HEK293 (cell line): ENCODE measurements at regions not wholly inside any gene's neighbourhood (a gene's known extent, or its start where the extent isn't known, plus 50 kb on each side); places are given as distances from the start of the nearest gene placed in this dataset.

Experiments
- CTCF ChIA-PET: fragments of 350-600 bp; formaldehyde crosslinking; extraction: SDS; loops from one replicate; lab custom pipeline; 2021; ENCODE audit warnings: antibody characterized with exemption; lab: Yijun Ruan, JAX
- POLR2A ChIA-PET: fragments of 300-600 bp; formaldehyde crosslinking; extraction: SDS; loops from one replicate; lab custom pipeline; 2020; ENCODE audit warnings: antibody characterized with exemption, inconsistent platforms; lab: Yijun Ruan, JAX
- H3K27ac ChIP-seq: fragments of 200-500 bp; sonication (Bioruptor generic); 2 replicates; pipeline ENCODE4 v1.5.1; 2014; ENCODE audit warnings: low read depth, low read length, control low read depth, inconsistent platforms; ENCODE audit errors: extremely low read depth
- H3K36me3 ChIP-seq, 2 experiments: fragments of 200-500 bp in 1 of 2; sonication (Bioruptor generic) in 1 of 2; 1 replicate in 1 of 2; 2 replicates in 1 of 2; pipeline ENCODE4 v1.5.1; 2014 to 2017; ENCODE audit warnings: inconsistent platforms in 2 of 2, low read length in 2 of 2; ENCODE audit not compliant: control insufficient read depth in 2 of 2, insufficient read depth in 1 of 2
- H3K4me1 ChIP-seq: fragments of 200-500 bp; sonication (Bioruptor generic); 2 replicates; pipeline ENCODE4 v1.5.1; 2014; ENCODE audit warnings: mild to moderate bottlenecking, low read length, inconsistent platforms; ENCODE audit not compliant: control insufficient read depth, insufficient read depth
- H3K4me3 ChIP-seq: 2 replicates; pipeline ENCODE4 v1.5.1; 2011; ENCODE audit warnings: low read depth, mild to moderate bottlenecking, control low read depth, low read length, moderate library complexity
- H3K9me3 ChIP-seq: fragments of 200-500 bp; sonication (Bioruptor generic); 2 replicates; pipeline ENCODE4 v1.5.1; 2014; ENCODE audit warnings: low read depth, low read length, inconsistent platforms; ENCODE audit not compliant: control insufficient read depth, insufficient read depth
- GLI4 ChIP-seq: fragments of 450-650 bp; formaldehyde crosslinking; IDR thresholded peaks from 2 replicates; pipeline ENCODE4 v1.5.1; 2016; ENCODE audit warnings: missing biosample characterization, missing genetic modification characterization
- HOXD13 ChIP-seq: sonication (generic); formaldehyde crosslinking; IDR thresholded peaks from 2 replicates; pipeline ENCODE4 v1.8.0; 2022; ENCODE audit warnings: missing genetic modification reagents, borderline replicate concordance
- KLF9 ChIP-seq: fragments of 450-650 bp; formaldehyde crosslinking; IDR thresholded peaks from 2 replicates; pipeline ENCODE4 v1.5.1; 2016; ENCODE audit warnings: missing biosample characterization, missing genetic modification characterization, low read depth
- MZF1 ChIP-seq: fragments of 450-650 bp; formaldehyde crosslinking; IDR thresholded peaks from 2 replicates; pipeline ENCODE4 v1.5.1; 2017; ENCODE audit warnings: missing biosample characterization, missing genetic modification characterization, borderline replicate concordance
- RBAK ChIP-seq: fragments of 450-650 bp; formaldehyde crosslinking; IDR thresholded peaks from 2 replicates; pipeline ENCODE4 v1.5.1; 2016; ENCODE audit warnings: missing biosample characterization, missing genetic modification characterization
- SP3 ChIP-seq: fragments of 450-650 bp; formaldehyde crosslinking; IDR thresholded peaks from 2 replicates; pipeline ENCODE4 v1.5.1; 2016; ENCODE audit warnings: missing biosample characterization, missing genetic modification characterization
- ZBTB10 ChIP-seq: fragments of 450-650 bp; formaldehyde crosslinking; IDR thresholded peaks from 2 replicates; pipeline ENCODE4 v1.5.1; 2016; ENCODE audit warnings: missing biosample characterization, missing genetic modification characterization
- ZFP41 ChIP-seq: fragments of 450-650 bp; formaldehyde crosslinking; IDR thresholded peaks from 2 replicates; pipeline ENCODE4 v1.5.1; 2016; ENCODE audit warnings: missing biosample characterization, missing genetic modification characterization, borderline replicate concordance
- ZNF146 ChIP-seq: fragments of 450-650 bp; formaldehyde crosslinking; IDR thresholded peaks from 2 replicates; pipeline ENCODE4 v1.5.1; 2016; ENCODE audit warnings: missing biosample characterization, missing genetic modification characterization
- ZNF155 ChIP-seq: fragments of 450-650 bp; formaldehyde crosslinking; IDR thresholded peaks from 2 replicates; pipeline ENCODE4 v1.5.1; 2016; ENCODE audit warnings: missing biosample characterization, missing genetic modification characterization
- ZNF19 ChIP-seq: fragments of 450-650 bp; formaldehyde crosslinking; IDR thresholded peaks from 2 replicates; pipeline ENCODE4; 2016; ENCODE audit warnings: missing biosample characterization, missing genetic modification characterization, low read depth
- ZNF211 ChIP-seq: fragments of 450-650 bp; formaldehyde crosslinking; IDR thresholded peaks from 2 replicates; pipeline ENCODE4 v1.5.1; 2016; ENCODE audit warnings: low read depth, missing biosample characterization, missing genetic modification characterization
- ZNF280C ChIP-seq: fragments of 450-650 bp; formaldehyde crosslinking; IDR thresholded peaks from 2 replicates; pipeline ENCODE4 v1.5.1; 2016; ENCODE audit warnings: missing biosample characterization, missing genetic modification characterization
- ZNF292 ChIP-seq: fragments of 450-650 bp; formaldehyde crosslinking; IDR thresholded peaks from 2 replicates; pipeline ENCODE4 v1.5.1; 2016; ENCODE audit warnings: low read depth, missing biosample characterization, missing genetic modification characterization, borderline replicate concordance
- ZNF398 ChIP-seq: fragments of 450-650 bp; formaldehyde crosslinking; IDR thresholded peaks from 2 replicates; pipeline ENCODE4 v1.5.1; 2017; ENCODE audit warnings: missing biosample characterization, missing genetic modification characterization
- ZNF426 ChIP-seq: fragments of 450-650 bp; formaldehyde crosslinking; IDR thresholded peaks from 2 replicates; pipeline ENCODE4 v1.5.1; 2017; ENCODE audit warnings: missing biosample characterization, missing genetic modification characterization, mild to moderate bottlenecking, inconsistent platforms, moderate library complexity
- ZNF549 ChIP-seq: fragments of 450-650 bp; IDR thresholded peaks from 2 replicates; pipeline ENCODE4 v1.5.1; 2018; ENCODE audit warnings: missing biosample characterization, missing genetic modification characterization, mild to moderate bottlenecking, inconsistent platforms, moderate library complexity
- ZNF624 ChIP-seq: fragments of 450-650 bp; formaldehyde crosslinking; IDR thresholded peaks from 2 replicates; pipeline ENCODE4 v1.5.1; 2017; ENCODE audit warnings: missing biosample characterization, missing genetic modification characterization
- ZNF660 ChIP-seq: fragments of 450-650 bp; IDR thresholded peaks from 2 replicates; pipeline ENCODE4 v1.5.1; 2018; ENCODE audit warnings: missing biosample characterization, mild to moderate bottlenecking, missing genetic modification characterization
- ZNF692 ChIP-seq: fragments of 450-650 bp; formaldehyde crosslinking; IDR thresholded peaks from 2 replicates; pipeline ENCODE4 v1.5.1; 2016; ENCODE audit warnings: missing biosample characterization, missing genetic modification characterization
- ZNF791 ChIP-seq: fragments of 450-650 bp; formaldehyde crosslinking; IDR thresholded peaks from 2 replicates; pipeline ENCODE4 v1.5.1; 2016; ENCODE audit warnings: missing biosample characterization, missing genetic modification characterization
- ZNF837 ChIP-seq: fragments of 450-650 bp; formaldehyde crosslinking; IDR thresholded peaks from 2 replicates; pipeline ENCODE4 v1.5.1; 2016; ENCODE audit warnings: missing biosample characterization, missing genetic modification characterization

GRCh38 chr2:129462967-129463366 lies 516.5 kb upstream of the RAB6C start:
- no peak for TF ChIP-seq GLI4 (tag by site-specific recombination)
- no peak for TF ChIP-seq ZNF211 (tag by site-specific recombination)
- H3K36me3 ChIP-seq: no peaks in the 10 kb centered on the region
- no peak overlapping the region for H3K4me3 ChIP-seq
- H3K27ac ChIP-seq: no peak overlapping the region
- H3K4me1 ChIP-seq: no peaks in the 10 kb centered on the region
- ChIA-PET POLR2A (no interaction called here), CTCF (no interaction called here)
- H3K9me3 ChIP-seq: no peaks in the 10 kb centered on the region

- POLR2A ChIA-PET: interaction anchor here (0.7 kb wide), 1 partner anchor 63 kb away, joined by 3 read pairs; no protein-coding TSS in a partner anchor
- Histone ChIP-seq H3K9me3 (no peaks in the 10 kb centered on the region), H3K4me3 (no peak overlapping the region)
- TF ChIP-seq KLF9 (tag by site-specific recombination) (no peak), HOXD13 (CRISPR knock-in tag) (no peak), ZNF155 (no peak), ZFP41 (no peak), ZNF549 (no peak), ZNF426 (tag by site-specific recombination) (no peak), ZNF19 (tag by site-specific recombination) (no peak), ZNF624 (tag by site-specific recombination) (no peak), MZF1 (tag by site-specific recombination) (no peak), ZNF398 (tag by site-specific recombination) (no peak), ZNF837 (tag by site-specific recombination) (no peak)
- TF ChIP-seq, all 188 proteins: peak for 0
- no peaks in the 10 kb centered on the region for H3K36me3 ChIP-seq
- H3K27ac ChIP-seq: no peak overlapping the region
- no peaks in the 10 kb centered on the region for H3K4me1 ChIP-seq
- CTCF ChIA-PET: no interaction called here
These were observed 515.4 kb upstream of the RAB6C start for GRCh38 chr2:129464036-129464435.

GRCh38 chr2:129464631-129465030 lies 514.8 kb upstream of the RAB6C start:
- ChIA-PET POLR2A (no interaction called here), CTCF (no interaction called here)
- TF ChIP-seq ZNF791 (tag by site-specific recombination): no peak
- TF ChIP-seq RBAK (tag by site-specific recombination): no peak
- Histone ChIP-seq H3K9me3 (no peaks in the 10 kb centered on the region), H3K4me1 (no peaks in the 10 kb centered on the region), H3K4me3 (no peak overlapping the region), H3K36me3 (no peaks in the 10 kb centered on the region), H3K27ac (no peak overlapping the region)

GRCh38 chr2:129465045-129465444 lies 514.4 kb upstream of the RAB6C start:
- H3K27ac ChIP-seq: no peak overlapping the region
- H3K9me3 ChIP-seq: no peaks in the 10 kb centered on the region
- CTCF ChIA-PET: no interaction called here
- no peaks in the 10 kb centered on the region for H3K4me1 ChIP-seq
- POLR2A ChIA-PET: no interaction called here
- H3K4me3 ChIP-seq: no peak overlapping the region
- H3K36me3 ChIP-seq: no peaks in the 10 kb centered on the region
- TF ChIP-seq ZBTB10 (tag by site-specific recombination) (no peak), ZNF692 (no peak), ZNF292 (tag by site-specific recombination) (no peak), ZNF660 (tag by site-specific recombination) (no peak), ZNF146 (tag by site-specific recombination) (no peak), ZNF280C (no peak), SP3 (no peak)
